Natural killer cell (primary cell): ENCODE measurements at regions not wholly inside any gene's neighbourhood (a gene's known extent, or its start where the extent isn't known, plus 50 kb on each side); places are given as distances from the start of the nearest gene placed in this dataset.
"Not testable (repeated sequence)": the region's sequence is repeated elsewhere in the genome, so short reads cannot be mapped to it uniquely, and the experiment has no call there.

Source experiments
- ATAC-seq, 3 donors: fragments of 150-1000 bp in 2 of 3; fragments of 200-7000 bp in 1 of 3; cut with Tn5 transposase; 1 replicate in 1 of 3; 2 replicates in 2 of 3; pipeline ENCODE4 v1.10.0; 2021; ENCODE audit warnings: mild to moderate bottlenecking in 2 of 3, moderate library complexity in 2 of 3
- DNase-seq, 2 donors: peaks; one replicate each; pipeline versions ENCODE4 v3.0.0 to v3.0.0-alpha.2; 2013 to 2021; ENCODE audit warnings: mixed read lengths in 1 of 2
- H3K27ac ChIP-seq: one replicate; pipeline ENCODE4 v1.5.1; 2013; ENCODE audit warnings: mild to moderate bottlenecking, low read length
- H3K27me3 ChIP-seq: one replicate; pipeline ENCODE4 v1.6.1; 2013; ENCODE audit warnings: low read length; ENCODE audit not compliant: control insufficient read depth, insufficient read depth
- H3K36me3 ChIP-seq: one replicate; pipeline ENCODE4 v1.6.1; 2013; ENCODE audit warnings: low read length; ENCODE audit not compliant: control insufficient read depth, insufficient read depth
- H3K4me1 ChIP-seq: one replicate; pipeline ENCODE4 v1.6.1; 2013; ENCODE audit warnings: low read length; ENCODE audit not compliant: control insufficient read depth, insufficient read depth
- H3K4me3 ChIP-seq: one replicate; pipeline ENCODE4 v1.5.1; 2013; ENCODE audit warnings: low read length
- H3K9me3 ChIP-seq: one replicate; pipeline ENCODE4 v1.6.1; 2013; ENCODE audit warnings: low read length; ENCODE audit not compliant: control insufficient read depth, insufficient read depth
- H3K27ac Mint-ChIP-seq, 2 donors: one replicate each; pipeline ENCODE4 v1.8.0; 2022; ENCODE audit warnings: mild to moderate bottlenecking in 2 of 2, mixed read lengths in 2 of 2, moderate library complexity in 1 of 2
- H3K27me3 Mint-ChIP-seq, 2 donors: one replicate each; pipeline ENCODE4 v1.8.0; 2022; ENCODE audit warnings: low read depth in 2 of 2, mixed read lengths in 2 of 2
- H3K36me3 Mint-ChIP-seq: one replicate; pipeline ENCODE4 v1.8.0; 2022; ENCODE audit warnings: mixed read lengths
- H3K4me1 Mint-ChIP-seq, 2 donors: one replicate each; pipeline ENCODE4 v1.8.0; 2022; ENCODE audit warnings: mixed read lengths in 2 of 2
- H3K4me3 Mint-ChIP-seq: one replicate; pipeline ENCODE4 v1.8.0; 2022; ENCODE audit warnings: mild to moderate bottlenecking, moderate library complexity, mixed read lengths
- H3K9me3 Mint-ChIP-seq, 2 donors: one replicate each; pipeline ENCODE4 v1.8.0; 2022; ENCODE audit warnings: mixed read lengths in 2 of 2
- CTCF ChIP-seq: fragments of 200-600 bp; IDR thresholded peaks from one replicate; pipeline ENCODE4 v1.8.0; 2022; ENCODE audit warnings: antibody characterized with exemption
- WGBS: methylation state at CpG from one replicate; pipeline ENCODE4 v1.1.7; 2013; ENCODE audit warnings: missing lambda C conversion rate; ENCODE audit not compliant: insufficient coverage; 5-methylcytosine and 5-hydroxymethylcytosine counted together
- intact Hi-C: fragments of 100-400 bp; cut with micrococcal nuclease; formaldehyde crosslinking; loops from one replicate; pipeline ENCODE4 v1.14.2; 2022

- not testable (repeated sequence) for H3K36me3 ChIP-seq, H3K27me3 Mint-ChIP-seq, DNase-seq, H3K27me3 ChIP-seq, H3K4me3 ChIP-seq, H3K36me3 Mint-ChIP-seq, H3K9me3 Mint-ChIP-seq, H3K9me3 ChIP-seq
- peaks cover 72% of the 10 kb centered on the region for H3K4me1 ChIP-seq
- peak in 1 of 3 donors; percentile 12 for ATAC-seq
- Mint-ChIP-seq H3K4me1 (peaks cover 73 to 74% of the 10 kb centered on the region in 2 donors), H3K4me3 (peak overlapping the region; percentile 83), H3K27ac (peak overlapping the region; percentile 93 to 98)
- H3K27ac ChIP-seq = peak overlapping the region; percentile 45
- WGBS = 73% methylated on average over 4 of the region's 5 CpGs
- intact Hi-C loops = loop anchor here (5.0 kb wide), 2 partner anchors 54 to 96 kb away; no protein-coding TSS in a partner anchor
Measured at GRCh38 chr17:20701366-20701765, 121.8 kb downstream of the CDRT15L2 start.

DNA sequence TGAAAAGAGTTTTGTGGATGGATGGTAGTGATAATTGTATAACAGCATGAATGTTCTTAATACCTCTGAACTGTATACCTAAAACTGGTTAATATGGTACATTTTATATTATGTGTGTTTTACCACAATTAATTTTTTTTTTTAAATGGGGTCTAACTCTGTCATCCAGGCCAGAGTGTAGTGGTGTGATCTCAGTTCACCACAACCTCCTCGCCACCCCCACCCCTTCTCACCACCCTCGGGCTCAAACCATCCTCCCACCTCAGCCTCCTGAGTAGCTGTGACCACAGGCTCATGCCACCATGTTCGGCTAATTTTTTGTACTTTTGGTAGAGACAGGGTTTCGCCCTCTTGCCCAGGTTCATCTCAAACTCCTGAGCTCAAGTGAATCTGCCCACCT is 123.2 kb downstream of the CDRT15L2 start:
- peak overlapping the region; percentile 83 for H3K4me3 Mint-ChIP-seq
- no peaks in the 10 kb centered on the region for H3K36me3 Mint-ChIP-seq
- Histone ChIP-seq H3K9me3 (no peaks in the 10 kb centered on the region), H3K36me3 (no peaks in the 10 kb centered on the region), H3K4me3 (no peak overlapping the region), H3K27ac (peak overlapping the region; percentile 45), H3K27me3 (no peaks in the 10 kb centered on the region), H3K4me1 (peaks cover 62% of the 10 kb centered on the region)
- 25% methylated on average over 4 of the region's 4 CpGs for WGBS
- no peaks in the 10 kb centered on the region for H3K9me3 Mint-ChIP-seq
- intact Hi-C loops = loop anchor here (5.0 kb wide), 2 partner anchors 55 to 95 kb away; no protein-coding TSS in a partner anchor
- H3K27me3 Mint-ChIP-seq = no peaks in the 10 kb centered on the region
- no peak for TF ChIP-seq CTCF
- ATAC-seq (peak; percentile 43 to 73 (median 65)), DNase-seq (peak; percentile 42 to 52)
- H3K27ac Mint-ChIP-seq = peak overlapping the region; percentile 93 to 98
- peaks cover 71 to 73% of the 10 kb centered on the region in 2 donors for H3K4me1 Mint-ChIP-seq

DNA sequence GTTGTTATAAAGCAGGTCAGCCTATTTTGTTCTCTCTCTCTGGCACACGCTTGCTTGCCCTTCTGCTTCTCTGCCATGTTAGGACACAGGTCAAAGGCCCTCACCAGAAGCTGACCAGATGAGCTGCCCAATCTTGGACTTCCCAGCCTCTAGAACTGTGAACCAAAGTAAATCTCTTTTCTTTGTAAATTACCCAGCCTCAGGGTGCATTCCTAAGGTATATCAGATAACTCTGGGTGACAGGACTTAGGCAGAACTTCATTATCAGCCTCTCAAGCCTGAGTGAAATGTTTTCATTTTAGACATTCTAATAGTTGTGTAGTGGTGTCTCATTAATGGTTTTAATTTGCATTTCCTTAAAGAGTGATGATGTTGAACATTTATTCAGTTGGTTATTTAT is 124.3 kb downstream of the CDRT15L2 start:
- no peak for ATAC-seq
- TF ChIP-seq CTCF = no peak
- H3K27me3 ChIP-seq = no peaks in the 10 kb centered on the region
- H3K27ac Mint-ChIP-seq = peak overlapping the region; percentile 86
- no peaks in the 10 kb centered on the region for H3K36me3 ChIP-seq
- peaks cover 54% of the 10 kb centered on the region for H3K4me1 ChIP-seq
- no peaks in the 10 kb centered on the region for H3K36me3 Mint-ChIP-seq
- H3K9me3 ChIP-seq = no peaks in the 10 kb centered on the region
- intact Hi-C loops = loop anchor here (5.0 kb wide), 2 partner anchors 56 to 94 kb away; no protein-coding TSS in a partner anchor
- H3K4me1 Mint-ChIP-seq = peaks cover 63% of the 10 kb centered on the region in 2 donors
- no peaks in the 10 kb centered on the region for H3K9me3 Mint-ChIP-seq
- no peak overlapping the region for H3K4me3 ChIP-seq
- 100% methylated on average over 1 of the region's 1 CpG for WGBS
- H3K27me3 Mint-ChIP-seq = no peaks in the 10 kb centered on the region
- H3K4me3 Mint-ChIP-seq = peak overlapping the region; percentile 73
- DNase-seq = no peak
- H3K27ac ChIP-seq = no peak overlapping the region

DNA sequence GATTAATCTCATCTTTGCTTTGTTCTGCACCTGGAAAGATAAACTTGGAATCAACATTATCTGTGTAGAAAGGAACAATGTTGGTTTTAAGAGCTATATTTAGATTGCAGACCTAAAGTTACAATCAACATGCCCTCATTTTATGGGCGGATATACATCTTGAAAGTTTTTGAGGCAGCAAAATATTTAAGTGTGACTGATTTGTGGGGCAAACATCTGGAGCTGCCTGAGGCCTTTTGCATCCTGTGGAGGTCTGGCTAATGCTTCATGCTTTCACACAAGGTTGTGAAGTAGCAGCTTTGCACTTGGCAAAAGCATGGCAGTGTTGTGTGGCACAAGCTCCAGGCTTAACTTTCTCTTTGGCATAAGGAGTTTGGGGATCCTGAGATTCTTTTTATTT is 125.7 kb downstream of the CDRT15L2 start:
- WGBS = 50% methylated on average over 1 of the region's 1 CpG
- H3K4me3 Mint-ChIP-seq = peak overlapping the region; percentile 0
- ATAC-seq, H3K27me3 Mint-ChIP-seq, H3K36me3 ChIP-seq, intact Hi-C loops, H3K4me3 ChIP-seq, H3K27ac ChIP-seq, DNase-seq, H3K9me3 ChIP-seq, H3K27me3 ChIP-seq, H3K36me3 Mint-ChIP-seq, H3K9me3 Mint-ChIP-seq: not testable (repeated sequence)
- H3K4me1 Mint-ChIP-seq = peaks cover 50 to 55% of the 10 kb centered on the region in 2 donors
- H3K4me1 ChIP-seq = peaks cover 40% of the 10 kb centered on the region
- peak overlapping the region; percentile 86 for H3K27ac Mint-ChIP-seq
